ENCODE measurements at regions not wholly inside any gene's neighbourhood (a gene's known extent, or its start where the extent isn't known, plus 50 kb on each side); places are given as distances from the start of the nearest gene placed in this dataset.

DNA sequence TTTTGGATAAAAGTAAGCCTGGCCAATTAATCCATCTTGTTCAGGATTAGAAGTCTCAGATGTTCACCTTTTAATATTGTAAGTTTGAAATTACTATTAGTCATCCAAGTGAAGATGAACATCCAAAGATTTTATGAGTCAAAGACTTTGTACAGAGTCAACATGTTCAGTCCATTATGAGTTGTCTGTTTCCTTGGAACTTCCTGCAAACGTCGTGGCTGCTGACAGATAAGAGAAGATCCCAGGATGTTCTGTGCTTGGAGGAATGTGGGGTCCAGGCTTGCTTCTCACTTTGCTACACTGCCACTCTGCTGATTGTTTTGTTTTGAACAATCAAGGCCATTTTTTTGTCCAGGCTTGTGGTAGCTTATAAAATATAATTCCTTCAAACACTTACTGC lies 74.3 kb upstream of the SLCO2A1 start (continued):
- no peak for TF ChIP-seq CHD7 (IDR thresholded peaks at IDR 0.05; ENCODE audit: insufficient replicate concordance, low read length)
- TF ChIP-seq, protein P1, sequence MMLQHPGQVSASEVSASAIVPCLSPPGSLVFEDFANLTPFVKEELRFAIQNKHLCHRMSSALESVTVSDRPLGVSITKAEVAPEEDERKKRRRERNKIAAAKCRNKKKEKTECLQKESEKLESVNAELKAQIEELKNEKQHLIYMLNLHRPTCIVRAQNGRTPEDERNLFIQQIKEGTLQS (IDR thresholded peaks at IDR 0.05; ENCODE audit: insufficient read depth, low read depth, low read length): no peak

Data from H1 (cell line).